ENCODE measurements at regions not wholly inside any gene's neighbourhood (a gene's known extent, or its start where the extent isn't known, plus 50 kb on each side); places are given as distances from the start of the nearest gene placed in this dataset.

GRCh38 chr2:15845294-15845693 is 95.1 kb upstream of the MYCN start:
- TF ChIP-seq, protein P1, sequence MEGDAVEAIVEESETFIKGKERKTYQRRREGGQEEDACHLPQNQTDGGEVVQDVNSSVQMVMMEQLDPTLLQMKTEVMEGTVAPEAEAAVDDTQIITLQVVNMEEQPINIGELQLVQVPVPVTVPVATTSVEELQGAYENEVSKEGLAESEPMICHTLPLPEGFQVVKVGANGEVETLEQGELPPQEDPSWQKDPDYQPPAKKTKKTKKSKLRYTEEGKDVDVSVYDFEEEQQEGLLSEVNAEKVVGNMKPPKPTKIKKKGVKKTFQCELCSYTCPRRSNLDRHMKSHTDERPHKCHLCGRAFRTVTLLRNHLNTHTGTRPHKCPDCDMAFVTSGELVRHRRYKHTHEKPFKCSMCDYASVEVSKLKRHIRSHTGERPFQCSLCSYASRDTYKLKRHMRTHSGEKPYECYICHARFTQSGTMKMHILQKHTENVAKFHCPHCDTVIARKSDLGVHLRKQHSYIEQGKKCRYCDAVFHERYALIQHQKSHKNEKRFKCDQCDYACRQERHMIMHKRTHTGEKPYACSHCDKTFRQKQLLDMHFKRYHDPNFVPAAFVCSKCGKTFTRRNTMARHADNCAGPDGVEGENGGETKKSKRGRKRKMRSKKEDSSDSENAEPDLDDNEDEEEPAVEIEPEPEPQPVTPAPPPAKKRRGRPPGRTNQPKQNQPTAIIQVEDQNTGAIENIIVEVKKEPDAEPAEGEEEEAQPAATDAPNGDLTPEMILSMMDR (IDR thresholded peaks at IDR 0.05): no peak
- no peak for TF ChIP-seq POLR2A (IDR thresholded peaks at IDR 0.05)

All from right lobe of liver (tissue), 4 donors.